Fibroblast of skin of right biceps (primary cell): ENCODE measurements at regions not wholly inside any gene's neighbourhood (a gene's known extent, or its start where the extent isn't known, plus 50 kb on each side); places are given as distances from the start of the nearest gene placed in this dataset.
"Not testable (repeated sequence)": the region's sequence is repeated elsewhere in the genome, so short reads cannot be mapped to it uniquely, and the experiment has no call there.

Source experiments
- DNase-seq: peaks from one replicate; pipeline ENCODE4 v3.0.0-alpha.2; 2013

DNA sequence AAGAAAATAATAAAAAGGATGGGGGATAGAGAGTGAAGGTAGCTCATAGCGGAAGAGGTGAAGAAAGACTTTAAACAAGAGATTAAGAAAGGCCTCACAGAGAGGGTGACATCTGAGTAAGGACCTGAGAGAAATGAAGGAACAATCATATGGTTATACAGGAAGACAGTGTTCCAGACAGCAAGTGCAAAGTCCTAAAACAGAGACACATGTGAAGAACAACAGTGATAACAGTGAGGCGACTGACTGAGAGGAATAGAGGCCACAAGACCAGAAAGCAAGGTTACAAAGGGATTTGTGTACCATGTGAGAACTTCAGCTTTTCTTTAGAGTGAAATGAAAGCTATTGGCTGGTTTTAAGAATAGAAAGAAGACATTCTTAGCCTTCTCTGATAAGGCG, 141.6 kb upstream of the PALMD start:
- DNase-seq: no peak

DNA sequence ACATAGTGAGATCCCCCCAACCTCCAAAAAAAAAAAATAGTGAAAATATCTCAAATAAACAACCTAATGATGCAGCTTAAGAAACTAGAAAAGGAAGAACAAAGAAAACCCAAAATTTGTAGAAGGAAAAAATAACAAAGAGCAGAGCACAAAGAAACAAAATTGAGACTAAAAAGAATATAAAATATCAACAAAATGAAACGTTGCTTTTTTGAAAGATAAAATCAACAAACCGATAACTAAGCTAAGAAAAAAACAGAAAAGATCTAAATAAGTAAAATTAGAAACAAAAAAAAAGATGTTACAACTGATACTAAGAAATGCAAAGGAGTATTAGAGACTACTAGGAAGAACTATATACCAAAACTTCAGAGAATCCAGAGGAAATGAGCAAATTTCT, 139.3 kb upstream of the PALMD start:
- no peak for DNase-seq

DNA sequence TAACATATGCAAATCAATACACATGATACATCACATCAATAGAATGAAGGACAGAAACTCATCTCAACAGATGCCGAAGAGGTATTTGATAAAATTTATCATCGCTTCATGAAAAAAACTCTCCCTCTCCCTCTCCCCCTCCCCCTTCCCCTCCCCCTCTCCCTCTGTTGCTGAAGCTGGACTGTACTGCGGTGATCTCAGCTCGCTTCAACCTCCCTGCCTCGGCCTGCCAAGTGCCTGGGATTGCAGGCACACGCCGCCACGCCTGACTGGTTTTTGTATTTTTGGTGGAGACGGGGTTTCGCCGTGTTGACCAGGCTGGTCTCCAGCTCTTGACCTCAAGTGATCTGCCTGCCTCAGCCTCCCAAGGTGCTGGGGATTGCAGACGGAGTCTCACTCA, 138.5 kb upstream of the PALMD start:
- not testable (repeated sequence) for DNase-seq

DNA sequence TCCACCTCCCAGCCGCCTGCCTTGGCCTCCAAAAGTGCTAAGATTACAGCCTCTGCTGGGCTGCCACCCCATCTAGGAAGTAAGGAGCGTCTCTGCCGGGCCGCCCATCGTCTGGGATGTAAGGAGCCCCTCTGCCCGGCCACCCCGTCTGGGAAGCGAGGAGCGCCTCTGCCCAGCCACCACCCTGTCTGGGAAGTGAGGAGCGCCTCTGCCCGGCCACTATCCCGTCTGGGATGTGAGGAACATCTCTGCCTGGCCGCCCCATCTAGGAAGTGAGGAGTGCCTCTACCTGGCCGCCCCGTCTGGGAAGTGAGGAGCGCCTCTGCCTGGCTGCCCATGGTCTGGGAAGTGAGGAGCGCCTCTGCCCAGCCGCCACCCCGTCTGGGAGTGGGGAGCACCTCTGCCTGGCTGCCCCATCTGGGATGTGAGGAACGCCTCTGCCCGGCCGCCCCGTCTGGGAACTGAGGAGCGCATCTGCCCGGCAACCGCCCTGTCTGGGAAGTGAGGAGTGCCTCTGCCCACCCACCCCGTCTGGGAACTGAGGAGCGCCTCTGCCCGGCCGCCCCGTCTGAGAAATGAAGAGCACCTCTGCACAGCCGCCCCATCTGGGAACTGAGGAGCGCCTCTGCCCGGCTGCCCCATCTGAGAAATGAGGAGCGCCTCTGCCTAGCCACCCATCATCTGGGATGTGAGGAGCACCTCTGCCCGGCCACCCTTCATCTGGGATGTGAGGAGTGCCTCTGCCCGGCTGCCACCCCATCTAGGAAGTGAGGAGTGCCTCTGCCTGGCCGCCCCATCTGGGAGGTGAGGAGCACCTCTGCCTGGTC, 137.8 kb upstream of the PALMD start:
- DNase-seq: no peak

DNA sequence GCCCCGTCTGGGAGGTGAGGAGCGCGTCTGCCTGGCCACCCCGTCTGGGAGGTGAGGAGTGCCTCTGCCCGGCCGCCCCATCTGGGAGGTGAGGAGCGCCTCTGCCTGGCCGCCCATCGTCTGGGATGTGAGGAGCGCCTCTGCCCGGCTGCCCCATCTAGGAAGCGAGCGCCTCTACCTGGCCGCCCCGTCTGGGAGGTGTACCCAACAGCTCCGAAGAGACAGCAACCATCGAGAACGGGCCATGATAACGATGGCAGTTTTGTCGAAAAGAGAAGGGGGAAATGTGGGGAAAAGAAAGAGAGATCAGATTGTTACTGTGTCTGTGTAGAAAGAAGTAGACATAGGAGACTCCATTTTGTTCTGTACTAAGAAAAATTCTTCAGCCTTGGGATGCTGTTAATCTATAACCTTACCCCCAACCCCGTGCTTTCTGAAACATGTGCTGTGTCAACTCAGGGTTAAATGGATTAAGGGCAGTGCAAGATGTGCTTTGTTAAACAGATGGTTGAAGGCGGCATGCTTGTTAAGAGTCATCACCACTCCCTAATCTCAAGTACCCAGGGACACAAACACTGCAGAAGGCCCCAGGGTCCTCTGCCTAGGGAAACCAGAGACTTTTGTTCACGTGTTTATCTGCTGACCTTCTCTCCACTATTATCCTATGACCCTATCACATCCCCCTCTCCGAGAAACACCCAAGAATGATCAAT, 137.0 kb upstream of the PALMD start:
- not testable (repeated sequence) for DNase-seq

DNA sequence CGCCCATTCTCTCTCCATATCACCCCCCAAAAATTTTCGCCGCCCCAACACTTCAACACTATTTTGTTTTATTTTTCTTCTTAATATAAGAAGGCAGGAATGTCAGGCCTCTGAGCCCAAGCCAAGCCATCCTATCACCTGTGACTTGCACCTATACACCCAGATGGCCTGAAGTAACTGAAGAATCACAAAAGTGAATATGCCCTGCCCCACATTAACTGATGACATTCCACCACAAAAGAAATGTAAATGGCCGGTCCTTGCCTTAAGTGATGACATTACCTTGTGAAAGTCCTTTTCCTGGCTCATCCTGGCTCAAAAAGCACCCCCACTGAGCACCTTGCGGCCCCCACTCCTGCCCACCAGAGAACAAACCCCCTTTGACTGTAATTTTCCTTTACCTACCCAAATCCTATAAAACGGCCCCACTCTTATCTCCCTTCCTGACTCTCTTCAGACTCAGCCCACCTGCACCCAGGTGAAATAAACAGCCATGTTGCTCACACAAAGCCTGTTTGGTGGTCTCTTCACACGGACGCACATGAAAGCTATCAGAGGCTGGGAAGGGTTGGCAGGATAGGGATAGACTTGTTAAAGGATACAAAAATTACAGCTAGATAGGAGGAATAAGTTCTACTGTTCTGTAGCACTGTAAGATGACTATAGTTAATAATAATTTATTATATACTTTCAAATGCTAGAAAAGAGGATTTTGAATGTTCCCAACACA, 130.9 kb upstream of the PALMD start:
- DNase-seq: not testable (repeated sequence)

DNA sequence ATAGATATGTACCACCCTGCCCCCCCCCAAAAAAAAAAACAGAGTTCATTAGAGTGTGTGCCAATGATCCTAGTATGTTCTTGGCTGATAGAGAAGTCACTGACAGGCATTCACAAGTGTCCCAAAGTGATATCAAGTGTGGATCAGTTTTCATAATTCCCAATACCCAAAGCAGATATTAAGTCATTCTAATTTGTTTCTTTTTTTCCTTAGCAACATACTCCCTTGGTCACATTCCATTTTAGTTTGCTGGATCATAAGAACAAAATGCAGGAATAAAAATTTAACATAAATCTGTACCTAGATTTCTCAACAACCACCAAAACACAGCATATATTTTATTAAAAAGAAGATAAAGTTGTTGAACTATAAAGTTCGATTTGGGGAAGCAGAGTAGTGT, 129.8 kb upstream of the PALMD start:
- no peak for DNase-seq

DNA sequence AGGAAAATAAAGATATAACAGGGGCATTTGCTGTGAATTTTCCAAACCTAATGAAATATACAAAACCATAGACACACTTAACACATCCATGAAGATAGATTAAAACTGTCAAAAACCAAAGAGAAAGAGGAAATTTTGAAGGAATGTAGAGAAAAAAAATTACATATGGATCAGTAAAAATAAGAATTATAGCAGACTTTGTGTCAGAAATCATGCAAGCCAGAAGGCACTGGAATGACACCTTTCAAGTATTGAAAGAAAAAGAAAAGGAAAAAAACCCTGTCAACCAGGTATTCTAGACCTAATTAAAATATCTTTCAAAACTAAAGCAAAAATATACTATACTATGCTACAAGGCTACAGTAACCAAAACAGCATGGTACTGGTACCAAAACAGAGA, 125.8 kb upstream of the PALMD start:
- DNase-seq: no peak

DNA sequence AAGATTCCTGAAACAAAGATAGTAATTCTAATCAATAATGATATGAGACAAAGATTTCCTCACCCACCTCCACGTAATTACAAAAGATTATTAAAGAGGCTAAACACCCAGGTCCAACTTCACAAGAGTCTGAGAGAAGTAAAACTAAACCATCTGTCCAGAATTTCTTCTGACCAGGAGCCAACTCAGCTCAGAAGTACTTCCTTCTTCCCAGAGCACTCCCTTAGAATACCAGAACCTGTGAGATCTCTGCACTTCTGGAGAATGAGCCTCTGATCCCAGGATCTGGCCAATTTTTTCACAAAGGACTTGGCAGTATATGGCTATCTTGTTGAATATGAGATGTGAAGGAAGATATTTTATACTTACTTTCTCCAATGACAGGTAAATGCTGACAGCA, 120.6 kb upstream of the PALMD start:
- DNase-seq: no peak

DNA sequence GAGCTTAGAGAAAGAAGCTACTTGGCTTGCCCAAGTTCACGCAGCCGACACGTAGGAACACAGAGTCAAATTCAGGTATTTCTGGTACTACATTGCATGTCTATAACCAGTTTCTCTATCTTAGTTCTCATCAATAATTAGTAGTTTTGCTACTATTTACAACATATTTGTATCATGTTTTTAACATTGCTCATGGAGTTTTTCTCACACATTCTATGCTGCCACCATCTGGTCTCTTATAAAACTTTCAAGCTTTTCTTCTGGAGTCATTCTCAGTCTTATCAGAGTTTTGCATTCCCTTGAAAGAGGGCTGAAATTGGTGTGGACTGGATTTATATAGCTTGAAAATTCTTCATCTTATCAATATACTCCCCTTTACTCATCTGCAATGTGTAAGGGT, 118.8 kb upstream of the PALMD start:
- DNase-seq: peak; percentile 23

DNA sequence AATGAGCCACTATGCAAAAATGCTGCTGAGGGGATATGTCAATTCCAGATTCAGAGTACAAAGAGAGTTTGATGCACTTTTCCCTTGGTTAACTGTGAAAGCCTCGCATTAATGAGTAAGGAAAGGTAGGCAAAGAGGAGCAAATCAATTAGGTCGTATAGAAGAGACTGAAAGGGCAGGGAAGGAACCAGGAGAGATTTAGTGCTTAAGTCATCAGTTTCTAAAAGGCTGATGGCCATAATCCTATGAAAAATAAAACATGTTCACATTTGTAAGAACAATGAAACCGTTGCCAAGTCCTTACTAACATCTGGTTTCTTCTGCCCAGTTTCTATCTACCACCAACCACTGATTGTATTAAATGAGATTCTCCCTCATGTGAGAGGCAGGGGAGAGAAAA, 118.4 kb upstream of the PALMD start:
- DNase-seq: no peak

DNA sequence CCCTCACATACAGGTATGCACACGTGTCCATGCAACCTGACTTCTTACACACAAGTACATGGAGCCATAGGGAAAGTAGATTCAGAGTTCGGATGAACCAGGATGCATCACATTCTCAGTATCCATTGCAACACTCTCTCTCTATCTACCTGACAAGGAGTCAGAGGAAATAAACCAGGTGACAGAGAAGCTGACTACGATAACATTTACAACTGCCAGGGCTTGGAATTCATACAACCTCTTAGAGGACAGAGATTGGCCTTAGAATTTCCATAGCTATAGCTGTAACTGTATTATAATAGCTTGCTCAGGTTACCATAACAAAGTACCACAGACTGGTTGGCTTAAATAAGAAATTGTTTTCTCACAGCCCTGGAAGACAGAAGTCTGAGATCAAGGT, 116.9 kb upstream of the PALMD start:
- DNase-seq: no peak

DNA sequence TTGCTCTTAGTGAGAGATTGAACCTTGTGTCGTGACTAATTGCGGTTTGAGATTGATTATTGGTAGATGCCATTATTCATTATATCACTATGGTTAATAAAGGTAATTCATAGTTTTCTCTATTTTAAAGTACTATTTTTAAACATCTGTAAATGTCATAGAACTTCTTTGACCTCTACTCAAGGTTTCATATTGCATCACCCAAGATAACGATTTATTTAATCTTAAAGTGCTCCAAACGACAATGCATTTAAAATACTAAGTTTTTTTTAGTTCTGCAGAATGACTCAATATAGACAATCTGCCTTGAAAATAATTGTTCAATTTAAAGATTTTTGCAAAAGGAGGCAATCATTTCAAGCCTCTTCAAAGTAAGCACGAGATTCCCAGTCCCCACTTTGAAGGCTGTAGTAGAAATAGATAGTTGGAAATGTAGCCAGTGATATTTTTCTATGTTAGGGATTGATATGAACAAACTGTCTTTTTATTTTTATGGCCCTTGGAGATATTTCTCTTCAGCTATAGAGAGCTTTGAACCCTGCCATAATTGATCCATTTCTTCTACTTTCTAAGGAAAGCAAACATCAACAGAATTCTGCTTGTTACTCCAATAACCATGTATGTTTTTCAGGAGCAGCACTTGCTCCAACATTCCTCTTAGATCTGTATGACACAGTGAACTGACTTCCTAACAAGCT, 114.2 kb upstream of the PALMD start:
- no peak for DNase-seq

DNA sequence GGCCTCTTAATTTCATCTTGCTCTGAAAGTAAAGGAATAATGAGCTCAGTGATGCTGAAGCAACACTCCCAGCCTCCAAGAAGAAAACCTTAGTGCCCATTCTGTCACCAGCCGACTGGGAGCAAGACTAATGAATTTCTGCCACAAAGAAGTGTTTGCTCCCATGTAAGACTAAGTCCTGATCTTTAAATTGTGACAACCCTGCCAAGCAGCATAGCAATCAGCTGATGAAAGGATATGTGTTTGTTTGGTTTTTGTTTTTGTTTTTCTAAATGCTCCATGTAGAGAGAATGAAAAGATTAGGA, 113.7 kb upstream of the PALMD start:
- DNase-seq: no peak

DNA sequence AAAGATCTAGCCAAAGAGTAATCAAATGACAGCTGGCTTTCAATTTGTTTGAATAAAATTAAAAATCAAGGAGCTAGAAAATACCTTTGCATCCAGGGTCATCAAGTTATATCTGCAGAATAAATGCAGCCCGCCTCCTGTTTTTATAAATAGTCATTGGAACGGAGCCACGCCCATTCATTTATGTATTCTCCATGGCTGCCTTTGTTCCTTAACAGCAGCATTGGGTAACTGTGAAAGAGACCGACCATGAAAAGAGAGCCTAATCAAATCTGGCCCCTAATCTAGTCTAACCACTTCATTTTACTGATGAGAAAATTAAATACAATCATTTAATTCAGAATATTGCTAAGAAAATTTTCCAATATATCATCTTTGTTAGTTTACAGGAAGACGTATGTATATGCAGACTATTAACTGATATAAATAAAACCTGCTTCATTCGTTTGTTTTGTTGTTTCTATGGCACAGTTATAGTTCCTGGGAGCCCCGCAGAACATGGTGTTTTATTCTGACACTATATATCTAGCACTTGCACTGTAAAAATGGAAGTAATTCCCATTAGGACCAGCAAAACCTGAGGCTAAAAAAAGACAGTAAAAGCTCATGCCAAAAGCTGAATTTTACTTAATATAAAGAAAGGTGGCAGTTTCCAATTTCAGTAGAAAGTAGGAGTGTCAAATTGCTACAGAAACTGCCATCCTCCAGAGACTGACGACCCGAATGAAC, 111.8 kb upstream of the PALMD start:
- no peak for DNase-seq

DNA sequence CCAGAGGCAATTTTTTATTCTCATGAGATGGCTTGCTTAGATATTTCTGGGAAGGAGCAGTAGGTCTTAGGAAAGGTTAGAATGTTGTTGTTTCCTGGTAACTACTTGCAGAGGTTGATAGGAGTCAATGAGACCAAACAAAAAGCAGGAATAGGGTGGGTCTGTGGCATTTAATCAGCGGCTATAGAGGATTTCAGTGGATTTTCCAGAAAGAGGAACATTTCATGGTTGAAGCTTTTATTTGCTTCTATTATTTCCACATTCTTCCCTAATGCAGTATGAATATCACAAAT, 111.3 kb upstream of the PALMD start:
- DNase-seq: no peak

DNA sequence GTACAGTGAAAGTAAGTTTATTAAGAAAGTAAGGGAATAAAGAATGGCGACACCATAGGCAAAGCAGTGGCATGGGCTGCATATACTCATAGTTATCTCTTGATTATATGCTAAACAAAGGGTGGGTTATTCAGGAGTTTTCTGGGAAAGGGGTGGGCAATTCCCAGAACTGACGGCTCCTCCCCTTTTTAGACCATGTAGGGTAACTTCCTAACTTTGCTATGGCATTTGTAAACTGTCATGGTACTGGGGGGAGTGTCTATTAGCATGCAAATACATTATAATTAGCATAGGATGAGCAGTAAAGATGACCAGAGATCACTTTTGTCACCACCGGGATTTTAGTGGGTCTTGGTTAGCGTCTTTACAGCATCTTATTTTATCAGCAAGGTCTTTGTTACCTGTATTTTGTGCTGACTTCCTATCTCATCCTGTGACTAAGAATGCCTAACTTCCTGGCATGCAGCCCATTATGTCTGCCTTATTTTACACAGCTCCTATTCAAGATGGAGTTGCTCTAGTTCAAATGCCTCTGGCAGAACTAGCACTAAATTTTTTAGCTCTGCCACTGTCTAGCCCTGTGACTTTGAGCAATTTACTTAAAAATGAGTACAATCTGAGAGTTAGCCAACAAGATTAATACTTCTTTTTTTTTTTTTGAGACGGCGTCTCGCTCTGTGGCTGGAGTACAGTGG, 110.3 kb upstream of the PALMD start:
- no peak for DNase-seq

DNA sequence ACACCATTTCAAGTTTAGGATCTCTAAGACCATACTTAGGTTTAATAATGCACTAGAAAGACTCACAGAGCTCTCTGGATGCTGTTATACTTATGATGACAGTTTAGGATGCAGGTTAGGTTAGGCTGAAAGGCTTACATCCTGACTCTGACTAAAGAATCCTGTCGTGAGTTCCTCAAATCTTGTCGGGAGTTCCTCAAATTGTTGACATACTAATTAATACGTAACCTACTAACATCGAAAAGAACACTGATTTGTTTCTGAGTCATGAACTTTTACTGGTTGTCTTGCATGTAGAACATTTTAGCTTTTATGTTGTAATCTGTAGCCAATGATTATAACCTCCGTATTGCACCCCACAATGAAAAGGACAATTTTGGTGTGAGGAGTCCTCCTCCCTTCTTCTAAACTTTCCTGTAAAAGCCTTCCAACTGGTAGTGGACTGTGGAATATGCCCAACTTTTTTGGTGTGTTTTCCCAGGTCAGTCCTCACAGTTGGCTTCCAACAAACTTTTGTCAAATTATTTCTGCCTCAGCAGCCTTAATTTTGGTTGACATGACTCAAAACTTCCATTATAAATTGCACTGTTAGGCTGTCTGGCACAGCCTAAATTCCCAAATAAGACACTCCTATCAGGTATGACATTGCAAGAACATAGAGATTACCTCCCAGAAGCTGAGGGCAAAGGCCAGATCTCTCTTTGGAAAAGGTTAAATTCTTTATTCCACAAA, 107.9 kb upstream of the PALMD start:
- no peak for DNase-seq

DNA sequence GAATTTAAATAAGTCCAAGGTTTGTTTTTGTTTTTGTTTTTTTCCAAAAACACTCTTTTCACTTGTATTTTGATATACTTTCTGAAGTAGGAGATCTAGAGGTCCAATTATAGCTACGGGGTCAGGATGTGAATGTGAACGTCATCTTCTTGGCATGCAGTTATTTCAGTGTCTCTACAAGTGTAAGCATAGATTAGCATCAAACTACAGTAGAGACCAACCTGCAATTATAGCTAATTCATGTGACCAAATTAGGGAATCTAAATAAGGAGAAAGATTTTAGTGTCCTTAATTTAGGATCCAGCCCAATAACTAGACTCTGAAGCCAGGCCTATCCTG, 107.3 kb upstream of the PALMD start:
- DNase-seq: no peak

DNA sequence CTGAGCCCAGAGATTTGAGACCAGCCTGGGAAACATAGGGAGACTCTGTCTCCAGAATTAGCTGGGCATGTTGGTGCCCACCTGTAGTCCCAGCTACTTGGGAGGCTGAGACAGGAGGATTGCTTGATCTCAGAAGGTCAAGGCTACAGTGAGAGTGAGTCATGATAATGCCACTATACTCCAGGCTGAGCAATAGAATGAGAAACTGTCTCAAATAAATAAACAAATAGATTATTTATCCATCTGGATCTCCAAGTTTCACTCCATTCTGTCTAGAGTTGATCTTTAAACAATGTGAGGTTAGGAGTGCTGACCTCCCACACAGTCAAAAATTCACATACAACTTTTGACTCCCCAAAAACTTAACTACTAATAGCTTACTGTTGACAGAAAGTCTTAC, 106.8 kb upstream of the PALMD start:
- no peak for DNase-seq

DNA sequence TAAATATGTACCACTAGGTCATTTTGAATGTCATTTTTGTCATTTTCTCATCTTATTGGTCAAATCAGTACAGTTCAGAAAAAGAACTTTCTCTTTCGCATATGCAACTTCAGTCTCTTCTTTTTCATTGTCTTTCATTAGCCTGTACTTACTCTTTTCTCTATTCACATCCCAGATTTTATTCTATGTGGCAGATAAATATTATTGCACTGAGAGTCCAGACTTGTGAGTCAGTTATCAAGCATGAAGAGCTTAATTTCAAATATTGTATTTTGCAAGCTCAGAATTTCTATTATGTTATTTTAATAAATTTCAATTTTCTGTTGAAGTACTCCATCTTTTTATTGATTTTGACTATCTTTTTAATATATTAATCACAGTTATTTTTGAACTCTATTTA, 105.2 kb upstream of the PALMD start:
- no peak for DNase-seq

DNA sequence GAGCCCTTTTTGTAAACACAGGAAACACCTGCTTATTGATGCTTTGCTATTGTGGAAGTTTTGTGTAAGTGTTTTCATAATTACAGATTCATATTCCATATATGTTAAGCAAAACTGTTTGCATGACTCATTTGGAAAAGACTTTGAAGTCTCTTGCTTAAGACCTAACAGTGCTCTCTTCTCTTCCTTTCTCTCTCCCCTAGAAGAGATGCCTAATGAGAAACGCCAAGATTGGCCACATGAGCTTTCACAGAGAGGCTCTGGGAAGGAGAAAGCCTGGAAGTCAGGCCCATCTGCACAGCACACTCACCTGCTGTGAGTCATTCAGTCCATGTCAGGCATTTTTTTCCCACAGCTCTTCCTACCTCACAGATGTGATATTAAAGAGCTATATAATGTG, 101.6 kb upstream of the PALMD start:
- DNase-seq: peak; percentile 28
